Neural crest cell (in vitro differentiated cells): ENCODE measurements at regions not wholly inside any gene's neighbourhood (a gene's known extent, or its start where the extent isn't known, plus 50 kb on each side); places are given as distances from the start of the nearest gene placed in this dataset.
A peak's percentile ranks its signal among the peaks of the same experiment; 100 is the strongest.

ENCODE experiments used
- DNase-seq: peaks from one replicate; pipeline ENCODE4 v3.0.0; 2021; ENCODE audit warnings: low read depth, mixed read lengths, low spot score
- H3K27ac Mint-ChIP-seq: one replicate; pipeline ENCODE4 v1.8.0; 2021; ENCODE audit warnings: mild to moderate bottlenecking, mixed read lengths; ENCODE audit not compliant: unreplicated experiment
- H3K27me3 Mint-ChIP-seq: 2 replicates; pipeline ENCODE4 v1.8.0; 2021; ENCODE audit warnings: low read depth, mild to moderate bottlenecking, mixed read lengths
- H3K36me3 Mint-ChIP-seq: 2 replicates; pipeline ENCODE4 v1.8.0; 2021; ENCODE audit warnings: low read depth, mild to moderate bottlenecking, mixed read lengths
- H3K4me1 Mint-ChIP-seq: 2 replicates; pipeline ENCODE4 v1.8.0; 2021; ENCODE audit warnings: mixed read lengths
- H3K4me3 Mint-ChIP-seq: one replicate; pipeline ENCODE4 v1.8.0; 2021; ENCODE audit warnings: mild to moderate bottlenecking, mixed read lengths
- H3K9me3 Mint-ChIP-seq: 2 replicates; pipeline ENCODE4 v1.8.0; 2021; ENCODE audit warnings: mixed read lengths
- CTCF ChIP-seq: fragments of 200-600 bp; sonication (generic); conservative IDR thresholded peaks from 2 replicates; pipeline ENCODE4 v1.5.0; 2021; ENCODE audit warnings: antibody characterized with exemption, mild to moderate bottlenecking

- Mint-ChIP-seq H3K27me3 (peaks cover 51% of the 10 kb centered on the region), H3K36me3 (no peaks in the 10 kb centered on the region), H3K4me1 (no peaks in the 10 kb centered on the region), H3K9me3 (no peaks in the 10 kb centered on the region), H3K27ac (no peak overlapping the region), H3K4me3 (no peak overlapping the region)
- TF ChIP-seq CTCF = no peak
- DNase-seq = no peak
Observed at GRCh38 chr4:110962616-110963015, 339.7 kb upstream of the PITX2 start.

GRCh38 chr4:110963662-110964280, 340.9 kb upstream of the PITX2 start:
- no peaks in the 10 kb centered on the region for H3K36me3 Mint-ChIP-seq
- no peaks in the 10 kb centered on the region for H3K9me3 Mint-ChIP-seq
- H3K4me1 Mint-ChIP-seq = no peaks in the 10 kb centered on the region
- TF ChIP-seq CTCF = no peak
- H3K4me3 Mint-ChIP-seq = no peak overlapping the region
- H3K27me3 Mint-ChIP-seq = peaks cover 59% of the 10 kb centered on the region
- peak overlapping the region; percentile 35 for H3K27ac Mint-ChIP-seq
- no peak for DNase-seq

GRCh38 chr4:110967936-110968335, 345.1 kb upstream of the PITX2 start:
- DNase-seq = no peak
- H3K27me3 Mint-ChIP-seq = peaks cover 45% of the 10 kb centered on the region
- H3K27ac Mint-ChIP-seq = no peak overlapping the region
- no peaks in the 10 kb centered on the region for H3K4me1 Mint-ChIP-seq
- no peak overlapping the region for H3K4me3 Mint-ChIP-seq
- no peak for TF ChIP-seq CTCF
- H3K9me3 Mint-ChIP-seq = peaks cover 3% of the 10 kb centered on the region
- H3K36me3 Mint-ChIP-seq = no peaks in the 10 kb centered on the region

- H3K27me3 Mint-ChIP-seq = peaks cover 26% of the 10 kb centered on the region
- TF ChIP-seq CTCF = peak; percentile 61
Observed at GRCh38 chr4:110970642-110971041, 347.8 kb upstream of the PITX2 start.

GRCh38 chr4:110975338-110975737, 352.5 kb upstream of the PITX2 start:
- no peak for DNase-seq
- H3K27ac Mint-ChIP-seq = no peak overlapping the region
- no peak overlapping the region for H3K4me3 Mint-ChIP-seq
- no peaks in the 10 kb centered on the region for H3K4me1 Mint-ChIP-seq
- no peak for TF ChIP-seq CTCF
- H3K36me3 Mint-ChIP-seq = no peaks in the 10 kb centered on the region
- no peaks in the 10 kb centered on the region for H3K27me3 Mint-ChIP-seq
- H3K9me3 Mint-ChIP-seq = peaks cover 3% of the 10 kb centered on the region

More at GRCh38 chr4:110970642-110971041, 347.8 kb upstream of the PITX2 start:
- peaks cover 3% of the 10 kb centered on the region for H3K9me3 Mint-ChIP-seq
- no peak overlapping the region for H3K27ac Mint-ChIP-seq
- H3K4me1 Mint-ChIP-seq = no peaks in the 10 kb centered on the region
- peak; percentile 29 for DNase-seq
- H3K36me3 Mint-ChIP-seq = no peaks in the 10 kb centered on the region
- H3K4me3 Mint-ChIP-seq = no peak overlapping the region

- no peaks in the 10 kb centered on the region for H3K4me1 Mint-ChIP-seq
- no peaks in the 10 kb centered on the region for H3K36me3 Mint-ChIP-seq
- TF ChIP-seq CTCF = no peak
- H3K9me3 Mint-ChIP-seq = no peaks in the 10 kb centered on the region
- no peaks in the 10 kb centered on the region for H3K27me3 Mint-ChIP-seq
- no peak for DNase-seq
- H3K27ac Mint-ChIP-seq = no peak overlapping the region
- H3K4me3 Mint-ChIP-seq = no peak overlapping the region
Observed at GRCh38 chr4:110977554-110977953, 354.7 kb upstream of the PITX2 start.
